ENCODE measurements at regions not wholly inside any gene's neighbourhood (a gene's known extent, or its start where the extent isn't known, plus 50 kb on each side); places are given as distances from the start of the nearest gene placed in this dataset.

- no peak for ATAC-seq
- H3K27ac ChIP-seq = peak overlapping the region in 1 of 2 experiments; percentile 95; a peak in 3 of 6 replicates
- ChIA-PET CTCF (interaction anchor here (1.7 kb wide), 1 partner anchor 8 kb away, joined by 3 read pairs; no protein-coding TSS in a partner anchor), POLR2A (no interaction called here)
- no peak for TF ChIP-seq ATOH8 (CRISPR knock-in tag; IDR thresholded peaks at IDR 0.05; ENCODE audit: low read depth)
- no peak for TF ChIP-seq EP300 (IDR thresholded peaks at IDR 0.05)
- no peak for TF ChIP-seq CHD2 (IDR thresholded peaks at IDR 0.05; ENCODE audit: low read length, partially characterized antibody)
- TF ChIP-seq FOSL2 (IDR thresholded peaks at IDR 0.05) = no peak
- no peak for TF ChIP-seq FOSL2 (CRISPR knock-in tag; IDR thresholded peaks at IDR 0.05)
- no peak for TF ChIP-seq ZC3H11A (IDR thresholded peaks at IDR 0.05)
- no peak for TF ChIP-seq MYC (IDR thresholded peaks at IDR 0.05; ENCODE audit: borderline replicate concordance, low read length)
- TF ChIP-seq CBX8 (IDR thresholded peaks at IDR 0.05) = no peak
- TF ChIP-seq MAX (IDR thresholded peaks at IDR 0.05) = no peak
- TF ChIP-seq BHLHE40 (IDR thresholded peaks at IDR 0.05; ENCODE audit: low read depth, low read length) = no peak
- DNase-seq (ENCODE audit: low read depth in 1 of 2, low spot score in 1 of 2) = no peak
- H3K4me1 ChIP-seq = peaks cover 60% of the 10 kb centered on the region
- H3K4me2 ChIP-seq = no peak overlapping the region
- no peak for FAIRE-seq
- H3K9me3 ChIP-seq = no peaks in the 10 kb centered on the region
- 99% methylated on average over 6 of the region's 8 CpGs for WGBS (ENCODE audit: missing lambda C conversion rate)
- no peak overlapping the region for H3K4me3 ChIP-seq
Measured at GRCh38 chr2:120919216-120919615, 183.5 kb downstream of the GLI2 start.

- DNase-seq (ENCODE audit: low read depth in 1 of 2, low spot score in 1 of 2) = no peak
- Histone ChIP-seq H3K27ac (peak overlapping the region; percentile 18 to 95; a peak in 5 of 6 replicates), H3K4me2 (no peak overlapping the region), H3K9me3 (no peaks in the 10 kb centered on the region), H3K4me1 (peaks cover 60% of the 10 kb centered on the region), H3K4me3 (no peak overlapping the region)
- WGBS (ENCODE audit: missing lambda C conversion rate) = 82% methylated on average over 19 of the region's 19 CpGs
- no peak for ATAC-seq
- ChIA-PET POLR2A (no interaction called here), CTCF (interaction anchor here (1.2 kb wide), 1 partner anchor 224 kb away, joined by 3 read pairs; no protein-coding TSS in a partner anchor)
- TF ChIP-seq EHMT2 (IDR thresholded peaks at IDR 0.05; ENCODE audit: low read depth) (no peak), JUNB (IDR thresholded peaks at IDR 0.05) (no peak), TFCP2L1 (CRISPR knock-in tag; IDR thresholded peaks at IDR 0.05) (no peak)
- no peak for FAIRE-seq
Measured at GRCh38 chr2:120919771-120920453, 184.2 kb downstream of the GLI2 start.

GRCh38 chr2:120920454-120921148 is 184.9 kb downstream of the GLI2 start:
- DNase-seq (ENCODE audit: low read depth in 1 of 2, low spot score in 1 of 2) (no peak), ATAC-seq (no peak)
- CTCF ChIA-PET = interaction anchor here (1.2 to 1.4 kb wide), 2 partner anchors 11 to 225 kb away, joined by 3 read pairs; no protein-coding TSS in a partner anchor

More at GRCh38 chr2:120920454-120921148, 184.9 kb downstream of the GLI2 start:
- peak overlapping the region; percentile 18 to 95 for H3K27ac ChIP-seq
- no peak overlapping the region for H3K4me3 ChIP-seq
- TF ChIP-seq ZNF302 (CRISPR knock-in tag; IDR thresholded peaks at IDR 0.05) (no peak), E2F6 (IDR thresholded peaks at IDR 0.05; ENCODE audit: borderline replicate concordance, low read depth) (no peak), ZC3H11A (IDR thresholded peaks at IDR 0.05) (no peak), GATA3 (IDR thresholded peaks at IDR 0.05; ENCODE audit: borderline replicate concordance) (no peak), FOXS1 (CRISPR knock-in tag; IDR thresholded peaks at IDR 0.05) (no peak), TFCP2L1 (CRISPR knock-in tag; IDR thresholded peaks at IDR 0.05) (no peak), POLR2AphosphoS2 (conservative IDR thresholded peaks at IDR 0.05; ENCODE audit: low read length) (no peak), HEYL (CRISPR knock-in tag; IDR thresholded peaks at IDR 0.05) (no peak), PBX3 (IDR thresholded peaks at IDR 0.05) (no peak), EHMT2 (IDR thresholded peaks at IDR 0.05; ENCODE audit: low read depth) (no peak), CEBPB (IDR thresholded peaks at IDR 0.05) (no peak), ZFP36 (IDR thresholded peaks at IDR 0.05; ENCODE audit: borderline replicate concordance, partially characterized antibody) (no peak), BCL3 (IDR thresholded peaks at IDR 0.05) (no peak), FOSL2 (IDR thresholded peaks at IDR 0.05) (no peak), FOSL2 (CRISPR knock-in tag; IDR thresholded peaks at IDR 0.05) (no peak), CBX8 (IDR thresholded peaks at IDR 0.05) (no peak), SMC3 (IDR thresholded peaks at IDR 0.05) (no peak), TP53 (CRISPR knock-in tag; IDR thresholded peaks at IDR 0.05) (no peak), CBX2 (IDR thresholded peaks at IDR 0.05; ENCODE audit: borderline replicate concordance, low read depth) (no peak), KDM5A (IDR thresholded peaks at IDR 0.05) (no peak)
- peaks cover 55% of the 10 kb centered on the region for H3K4me1 ChIP-seq
- no peaks in the 10 kb centered on the region for H3K9me3 ChIP-seq
- no peak overlapping the region for H3K4me2 ChIP-seq
- POLR2A ChIA-PET = no interaction called here
- 93% methylated on average over 13 of the region's 13 CpGs for WGBS (ENCODE audit: missing lambda C conversion rate)
- FAIRE-seq = no peak
